CD1c-positive myeloid dendritic cell (primary cell): ENCODE measurements at regions not wholly inside any gene's neighbourhood (a gene's known extent, or its start where the extent isn't known, plus 50 kb on each side); places are given as distances from the start of the nearest gene placed in this dataset.
"Not testable (repeated sequence)": the region's sequence is repeated elsewhere in the genome, so short reads cannot be mapped to it uniquely, and the experiment has no call there.

Experiments
- DNase-seq: peaks from one replicate; pipeline ENCODE4 v3.0.0-alpha.2; 2016; ENCODE audit errors: extremely low spot score

DNA sequence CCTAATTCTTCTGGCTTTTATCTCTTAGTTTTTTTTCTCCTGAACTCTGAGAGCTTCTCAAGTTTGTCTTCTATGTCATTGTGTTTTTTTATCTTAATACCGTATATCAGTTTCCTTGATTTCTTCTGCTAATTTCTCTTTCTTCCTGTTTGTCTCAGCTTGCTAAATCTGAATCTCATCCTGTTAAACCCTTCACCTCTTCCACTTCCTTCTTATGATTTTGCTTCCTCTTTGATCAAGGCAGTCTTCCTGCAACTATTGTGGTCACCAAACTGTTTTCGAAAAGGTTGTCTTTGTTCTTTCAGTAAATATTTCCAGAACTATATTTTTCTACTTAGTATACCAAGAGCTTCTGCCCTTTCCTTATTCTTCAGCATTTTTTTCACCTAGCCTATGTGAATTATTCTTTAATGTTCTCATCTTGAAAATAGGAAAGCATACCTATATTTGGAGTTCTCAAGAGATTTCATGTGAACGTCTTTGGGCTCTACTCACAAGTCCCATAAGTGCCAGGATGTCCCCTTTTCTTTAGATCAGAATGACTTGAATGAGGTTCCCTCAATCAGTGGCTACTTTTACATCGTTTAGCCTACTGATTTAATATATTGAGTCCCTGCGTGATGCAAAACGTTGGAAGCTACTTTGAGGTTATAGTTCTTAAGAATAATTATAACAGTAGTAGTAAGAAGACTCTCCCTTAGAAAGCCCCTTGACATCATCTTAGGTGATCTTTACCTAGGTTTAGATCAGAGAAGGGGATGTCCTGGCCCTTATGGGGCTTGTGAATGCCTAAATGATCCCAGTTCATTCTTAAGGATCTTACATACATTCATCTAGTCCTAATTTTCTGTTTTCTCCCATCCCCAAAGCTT lies 415.4 kb upstream of the AUTS2 start:
- peak; percentile 2 for DNase-seq

DNA sequence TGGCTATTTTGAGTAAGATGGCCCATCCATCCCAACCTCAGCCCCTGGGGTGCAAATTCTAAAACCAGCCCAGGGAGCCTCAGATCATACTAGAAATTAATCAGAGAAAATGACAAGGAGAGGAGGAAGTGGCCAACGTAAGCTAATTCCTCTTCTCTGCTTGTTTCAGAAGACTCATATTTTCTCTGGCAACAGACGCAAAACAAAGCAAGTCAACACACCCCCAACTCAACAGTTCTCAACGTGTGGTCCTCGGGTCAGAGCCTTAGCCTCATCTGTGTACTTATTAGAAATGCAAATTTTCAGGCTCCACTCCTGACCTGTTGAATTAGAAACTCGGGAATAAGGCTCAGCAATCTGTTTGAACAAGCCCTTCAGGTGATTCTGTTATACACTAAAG lies 413.9 kb upstream of the AUTS2 start:
- DNase-seq = peak; percentile 5

DNA sequence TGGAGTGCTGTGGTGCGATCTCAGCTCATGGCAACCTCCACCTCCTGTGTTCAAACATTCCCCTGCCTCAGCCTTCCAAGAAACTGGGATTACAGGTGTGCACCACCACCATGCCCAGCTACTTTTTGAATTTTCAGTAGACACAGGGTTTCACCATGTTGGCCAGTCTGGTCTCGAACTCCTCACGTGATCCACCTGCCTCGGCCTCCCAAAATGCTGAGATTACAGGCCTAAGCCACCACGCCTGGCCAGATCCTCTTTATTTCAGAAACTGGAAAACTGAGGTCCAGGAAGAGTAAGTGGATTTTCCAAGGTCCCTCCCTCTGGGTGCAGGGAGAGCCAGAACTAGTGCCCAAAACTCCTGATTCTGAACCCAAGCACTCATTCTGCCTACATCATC lies 413.1 kb upstream of the AUTS2 start:
- no peak for DNase-seq

DNA sequence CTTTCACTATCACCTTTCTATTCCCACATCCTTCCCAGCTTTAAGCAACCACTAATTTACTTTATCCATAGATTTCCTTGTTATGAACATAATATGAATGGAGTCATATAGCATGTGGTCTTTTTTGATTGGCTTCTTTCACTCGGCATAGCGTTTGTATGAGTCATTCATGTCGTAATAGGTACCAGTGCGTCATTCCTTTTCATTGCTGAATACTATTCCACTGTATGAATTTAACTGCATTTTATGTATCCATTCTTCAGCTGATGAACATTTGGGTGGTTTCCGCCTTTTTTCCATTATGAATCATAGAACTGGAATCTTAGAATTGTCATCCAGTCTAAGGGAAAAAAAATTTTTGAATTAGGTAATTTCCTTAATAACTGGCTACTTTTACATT lies 411.3 kb upstream of the AUTS2 start:
- DNase-seq = no peak

DNA sequence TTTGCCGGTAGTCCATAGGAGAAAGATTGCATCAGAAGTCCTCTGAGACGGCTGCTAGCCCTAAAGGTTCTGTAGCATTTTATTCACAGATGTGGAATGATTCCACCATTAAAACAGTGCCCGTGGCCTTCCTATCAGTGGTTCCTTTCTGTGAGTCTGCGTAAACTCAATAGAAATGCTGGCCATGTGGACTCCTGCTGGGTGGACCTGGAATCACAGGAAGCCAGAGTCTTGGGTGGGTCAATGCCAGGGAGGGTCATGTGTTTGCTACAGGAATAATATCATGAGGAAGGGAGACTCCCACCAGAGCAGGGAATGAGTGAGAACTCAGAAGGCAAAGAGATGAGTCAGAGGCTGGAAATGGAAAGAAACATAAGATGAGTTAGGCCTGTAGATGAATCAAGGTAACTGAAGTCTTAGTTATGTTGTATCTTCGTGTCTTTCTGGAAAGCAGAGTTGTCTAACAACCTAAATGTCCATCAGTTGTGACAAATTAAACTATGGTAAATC lies 410.4 kb upstream of the AUTS2 start:
- no peak for DNase-seq

DNA sequence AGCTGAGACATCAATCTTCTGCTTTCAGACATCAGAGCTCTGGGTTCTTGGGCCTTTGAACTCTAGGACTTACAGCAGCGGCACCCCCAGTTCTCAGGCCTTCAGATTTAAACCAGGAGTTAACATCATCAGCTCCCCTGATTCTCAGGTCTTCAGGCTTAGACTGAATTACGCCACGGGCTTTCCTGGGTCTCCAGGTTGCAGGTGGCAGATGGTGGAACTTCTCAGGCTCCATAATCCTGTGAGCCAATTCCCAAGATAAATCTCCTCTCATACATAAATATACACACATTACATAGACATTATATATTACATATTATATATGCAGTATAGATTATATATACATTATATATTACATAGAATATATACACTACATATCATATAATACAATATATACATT lies 408.9 kb upstream of the AUTS2 start:
- no peak for DNase-seq

DNA sequence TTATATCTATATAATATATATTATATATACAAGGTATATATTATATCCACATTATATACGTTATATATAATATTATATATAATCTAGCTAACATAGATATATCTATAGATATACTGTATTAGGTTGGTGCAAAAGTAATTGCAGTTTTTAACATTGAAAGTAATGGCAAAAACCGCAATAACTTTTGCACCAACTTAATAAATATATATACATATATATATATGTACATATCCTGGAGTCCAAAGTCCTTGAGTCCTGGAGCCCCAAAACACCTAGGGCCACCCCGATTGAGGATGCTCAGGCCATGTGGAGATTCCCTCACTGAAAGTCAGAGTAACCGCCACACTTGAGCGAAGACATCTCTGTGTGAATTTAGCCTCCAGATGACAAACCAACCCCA lies 408.2 kb upstream of the AUTS2 start:
- no peak for DNase-seq

DNA sequence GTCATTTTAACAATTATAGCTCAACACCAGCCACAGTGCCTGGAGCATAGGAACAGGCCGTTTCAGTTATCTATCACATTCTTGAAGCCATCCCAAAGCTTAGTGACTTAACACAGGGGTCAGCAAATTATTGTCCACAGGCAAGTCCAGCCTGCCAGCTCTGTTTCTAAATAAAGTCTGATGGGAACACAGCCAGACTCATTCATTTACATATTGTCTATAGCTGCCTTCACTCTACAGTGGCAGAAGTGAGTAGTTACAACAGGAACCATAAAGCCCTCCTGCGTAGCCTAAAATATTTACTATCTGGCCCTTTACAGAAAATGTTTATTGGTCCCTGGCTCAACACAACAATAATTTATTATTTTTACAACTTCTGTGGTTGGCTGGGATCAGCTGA lies 407.5 kb upstream of the AUTS2 start:
- DNase-seq = no peak

DNA sequence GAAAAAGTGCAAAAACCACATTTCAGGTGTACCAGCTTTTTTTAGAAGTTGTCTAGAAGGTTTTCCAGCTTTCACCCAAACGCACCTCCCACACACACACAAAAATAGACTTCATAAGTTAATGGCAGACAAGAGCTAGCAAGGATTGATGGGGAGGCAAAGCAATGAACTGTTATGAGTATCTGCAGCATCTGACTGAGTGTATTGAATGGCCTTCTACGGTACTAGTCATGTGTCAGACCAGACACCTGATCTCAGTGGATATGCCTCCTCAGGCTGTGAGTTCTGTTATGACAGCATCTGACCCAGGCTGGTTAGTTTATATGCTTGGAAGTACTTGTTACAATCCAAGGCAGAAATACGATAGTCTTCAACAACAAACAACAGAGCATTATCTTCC lies 406.1 kb upstream of the AUTS2 start:
- DNase-seq = no peak

DNA sequence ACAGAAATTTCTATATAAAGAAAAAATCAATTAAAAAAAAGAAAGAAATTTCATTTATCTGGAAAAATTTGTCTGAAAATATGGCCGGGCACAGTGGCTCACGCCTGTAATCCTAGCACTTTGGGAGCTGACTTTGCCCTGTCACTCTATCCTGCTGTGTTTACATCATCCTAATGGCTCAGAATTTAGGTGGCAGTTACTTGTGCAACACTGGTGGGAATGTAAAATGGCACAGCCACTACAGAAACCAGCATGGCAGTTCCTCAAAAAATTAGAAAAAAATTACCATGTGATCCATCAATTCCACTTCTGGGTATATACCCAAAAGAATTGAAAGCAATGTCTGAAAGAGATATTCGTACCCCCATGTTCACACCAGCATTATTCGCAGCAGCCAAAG lies 405.2 kb upstream of the AUTS2 start:
- no peak for DNase-seq

DNA sequence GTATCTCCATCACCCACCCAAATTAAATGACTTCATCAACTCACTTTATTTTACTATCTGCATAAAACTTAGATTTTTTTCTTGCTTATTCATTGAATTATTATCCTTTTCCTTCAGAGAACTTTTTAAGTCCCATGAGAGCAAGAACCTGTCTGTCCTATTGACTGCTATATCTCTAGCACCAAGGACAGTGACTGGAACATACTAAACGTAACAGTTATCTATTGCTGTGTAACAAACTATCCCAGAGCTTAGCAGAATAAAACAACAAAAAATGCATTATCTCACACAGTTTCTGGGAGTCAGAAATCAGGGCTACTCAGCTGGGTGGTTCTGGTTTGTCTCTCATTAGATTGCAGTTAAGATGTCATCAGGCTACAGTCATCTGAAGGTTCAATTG lies 401.7 kb upstream of the AUTS2 start:
- DNase-seq = no peak

DNA sequence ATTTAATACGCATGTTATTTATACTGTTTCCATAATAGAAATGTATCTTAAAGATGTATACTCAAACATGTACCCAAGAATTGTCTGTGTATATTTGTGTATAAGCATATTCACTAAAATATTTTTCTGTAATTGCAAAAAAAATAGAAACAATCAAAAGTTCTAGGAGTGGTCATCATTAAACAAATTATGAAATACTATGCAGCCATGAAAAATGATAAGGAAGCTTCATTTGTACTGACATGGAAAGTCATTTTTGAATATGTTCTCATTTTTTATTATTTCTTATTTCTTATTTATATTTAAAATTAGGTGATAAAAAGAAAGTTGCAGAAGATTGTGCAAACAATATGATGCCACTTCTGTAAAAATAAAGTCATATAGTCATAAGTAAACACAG lies 400.0 kb upstream of the AUTS2 start:
- no peak for DNase-seq

DNA sequence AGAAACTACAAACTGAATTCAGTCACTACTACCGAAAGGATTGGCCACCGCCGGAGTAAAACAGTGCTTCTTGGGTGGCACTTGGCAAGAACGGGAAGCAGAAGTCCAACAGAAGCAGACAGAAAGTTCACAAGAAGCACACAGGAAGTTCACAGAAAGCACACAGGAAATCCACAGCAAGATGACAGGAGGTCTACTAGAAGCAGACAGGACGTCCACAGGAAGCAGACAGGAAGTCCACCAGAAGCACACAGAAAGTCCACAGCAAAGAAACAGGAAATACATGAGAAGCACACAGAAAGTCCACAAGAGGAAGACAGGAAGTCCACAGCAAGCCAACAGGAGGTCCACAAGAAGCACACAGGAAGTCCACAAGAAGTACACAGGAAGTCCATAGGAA lies 399.2 kb upstream of the AUTS2 start:
- no peak for DNase-seq

DNA sequence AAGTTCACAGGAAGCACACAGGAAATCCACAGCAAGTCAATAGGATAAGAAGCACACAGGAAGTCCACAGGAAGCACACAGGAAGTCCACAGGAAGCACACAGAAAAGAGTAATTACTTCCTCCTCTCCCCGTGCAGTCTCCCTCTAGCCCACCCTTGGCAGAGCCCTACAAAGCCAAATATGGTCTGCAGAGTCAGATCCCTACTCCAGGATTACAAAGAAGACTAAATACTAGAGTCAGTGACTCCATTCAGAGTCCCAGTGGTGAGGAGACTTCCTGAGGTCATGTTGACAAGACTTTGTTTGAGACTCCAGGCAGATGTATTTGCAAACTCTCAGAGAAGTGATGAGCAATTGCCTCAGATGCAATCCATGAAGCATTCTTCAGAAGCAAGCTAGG lies 398.6 kb upstream of the AUTS2 start:
- DNase-seq = no peak

DNA sequence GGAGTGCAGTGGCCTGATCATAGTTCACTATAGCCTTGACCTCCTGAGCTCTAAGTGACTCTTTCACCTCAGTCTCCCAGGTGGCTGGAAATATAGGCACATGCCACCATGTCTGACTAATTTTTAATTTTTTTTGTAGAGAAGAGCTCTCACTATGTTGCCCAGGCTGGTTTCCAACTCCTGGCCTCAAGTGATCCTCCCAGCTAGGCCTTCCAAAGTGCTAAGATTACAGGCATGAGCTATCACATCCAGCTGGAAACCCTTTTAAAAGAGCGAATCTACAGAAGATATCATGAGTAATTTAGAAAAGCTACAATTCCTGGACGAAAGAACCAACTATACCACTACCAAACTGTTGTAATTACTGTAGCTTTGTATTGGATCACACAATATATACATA lies 394.4 kb upstream of the AUTS2 start:
- DNase-seq = no peak

DNA sequence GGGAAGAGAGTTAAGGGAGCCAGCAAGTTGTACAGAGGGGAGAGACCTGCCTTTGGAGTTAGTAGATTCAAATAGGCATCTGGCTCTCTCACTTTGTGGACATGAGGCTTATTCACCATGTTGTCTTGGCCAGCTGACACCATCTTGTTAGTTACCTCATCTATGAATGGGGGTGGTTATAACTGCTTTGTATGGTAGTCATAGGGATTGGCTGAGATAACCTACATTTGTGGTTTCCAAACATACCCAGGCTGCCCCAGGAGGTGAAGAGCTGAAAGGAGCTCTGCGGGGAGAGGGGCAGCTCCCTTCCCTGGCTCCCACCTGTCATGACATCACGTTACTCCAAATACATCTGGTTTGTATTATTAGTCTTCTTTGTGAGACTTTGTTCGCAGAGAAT lies 393.3 kb upstream of the AUTS2 start:
- DNase-seq = no peak

DNA sequence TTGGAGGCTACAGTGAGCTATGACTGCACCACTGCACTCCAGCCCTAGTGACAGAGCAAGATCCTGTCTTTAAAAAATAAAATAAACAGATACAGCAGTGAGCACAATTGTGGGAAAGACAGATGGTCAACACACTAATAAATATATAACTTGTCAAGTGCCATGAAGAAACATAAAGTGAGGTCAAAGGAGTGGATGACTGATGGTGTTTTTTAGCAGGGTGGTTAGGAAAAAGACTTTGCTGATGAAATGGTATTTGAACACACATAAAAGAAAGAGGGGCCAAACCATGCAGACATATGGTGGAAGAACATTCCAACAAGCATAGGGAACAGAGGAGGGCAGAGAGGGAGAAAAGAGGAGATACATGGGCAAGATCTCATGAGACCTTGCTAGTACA lies 392.7 kb upstream of the AUTS2 start:
- DNase-seq = no peak

DNA sequence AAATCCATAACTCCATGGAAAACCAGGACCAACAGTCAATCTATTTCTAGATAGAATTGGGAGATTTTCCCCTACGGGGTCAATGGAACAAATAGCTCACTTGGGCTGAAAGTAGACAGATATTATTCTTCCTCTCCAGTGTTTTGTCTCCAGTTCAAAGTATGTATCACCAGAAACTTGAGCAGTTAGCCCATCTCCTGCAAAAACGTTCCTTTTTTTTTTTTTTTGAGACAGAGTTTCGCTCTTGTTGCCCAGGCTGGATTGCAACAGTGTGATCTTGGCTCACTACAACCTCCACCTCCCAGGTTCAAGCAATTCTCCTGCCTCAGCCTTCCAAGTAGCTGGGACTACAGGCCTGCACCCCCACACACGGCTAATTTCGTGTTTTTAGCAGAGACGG lies 390.0 kb upstream of the AUTS2 start:
- DNase-seq = no peak

DNA sequence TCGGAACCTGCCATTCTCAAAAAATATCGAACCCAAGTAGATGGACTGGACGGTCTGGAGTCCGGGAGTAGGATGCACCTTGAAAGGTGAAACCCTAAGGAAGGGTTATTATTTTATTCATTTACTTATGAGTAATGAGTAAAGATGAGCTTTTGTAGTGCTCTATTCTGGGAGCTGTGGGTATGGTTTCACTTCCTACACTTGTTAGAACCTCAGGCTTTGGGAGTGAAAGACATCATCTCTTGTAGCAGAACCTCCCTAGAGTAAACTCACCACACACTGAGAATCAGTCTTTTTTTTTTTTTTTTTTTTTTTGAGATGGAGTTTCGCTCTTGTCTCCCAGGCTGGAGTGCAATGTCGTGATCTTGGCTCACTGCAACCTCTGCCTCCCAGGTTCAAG lies 389.4 kb upstream of the AUTS2 start:
- DNase-seq = peak; percentile 7

DNA sequence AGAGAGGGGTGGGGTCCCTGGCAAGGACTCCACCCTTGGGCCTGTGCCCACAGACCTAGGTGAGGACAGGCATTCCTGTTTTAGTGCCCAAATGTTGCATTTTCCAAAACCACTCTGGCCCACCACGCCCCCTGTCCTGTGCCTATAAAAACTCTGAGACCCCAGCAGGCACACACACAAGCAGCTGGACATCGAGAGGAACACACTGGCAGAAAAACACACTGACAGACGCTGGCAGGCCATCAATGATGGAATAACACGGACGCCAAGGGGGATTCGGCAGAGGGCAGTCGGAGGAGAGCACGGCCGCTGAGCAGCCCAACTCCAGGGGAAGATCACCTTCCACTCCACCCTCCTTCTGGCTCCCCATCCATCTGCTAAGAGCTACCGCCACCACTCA lies 386.9 kb upstream of the AUTS2 start:
- DNase-seq = no peak

DNA sequence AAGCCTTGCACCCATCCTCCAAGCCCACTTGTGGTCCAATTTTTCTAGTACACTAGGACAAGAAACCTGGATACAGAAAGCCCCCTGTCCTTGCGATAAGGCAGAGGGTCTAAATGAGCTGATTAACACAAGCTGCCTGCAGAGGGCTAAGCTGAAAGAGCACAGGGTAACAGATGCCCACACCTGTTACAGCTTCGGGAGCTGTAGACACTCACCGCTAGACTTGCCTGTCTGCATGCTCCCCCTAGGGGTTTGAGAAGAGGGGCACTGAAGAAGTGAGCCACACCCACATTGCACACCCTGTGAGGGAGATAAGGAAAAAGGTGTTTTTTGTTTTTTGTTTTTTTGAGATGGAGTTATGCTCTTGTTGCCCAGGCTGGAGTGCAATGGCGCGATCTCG lies 386.5 kb upstream of the AUTS2 start:
- no peak for DNase-seq

DNA sequence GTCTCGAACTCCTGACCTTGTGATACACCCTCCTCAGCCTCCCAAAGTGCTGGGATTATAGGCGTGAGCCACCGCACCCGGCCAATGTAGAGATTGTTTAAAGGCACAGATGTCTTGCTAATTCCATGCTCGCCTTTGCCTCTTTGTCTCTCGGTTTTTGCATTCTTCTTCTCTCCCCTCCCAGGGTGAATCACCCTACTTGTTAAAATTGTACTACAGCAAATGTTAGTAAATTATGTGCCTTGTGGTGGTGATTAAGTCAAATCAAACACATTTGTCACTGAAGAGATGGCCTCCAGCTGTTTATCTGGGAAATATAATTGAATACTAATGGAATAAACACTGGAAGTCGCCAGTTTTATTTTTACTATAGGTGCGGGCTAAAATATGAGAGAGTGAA lies 384.4 kb upstream of the AUTS2 start:
- no peak for DNase-seq

DNA sequence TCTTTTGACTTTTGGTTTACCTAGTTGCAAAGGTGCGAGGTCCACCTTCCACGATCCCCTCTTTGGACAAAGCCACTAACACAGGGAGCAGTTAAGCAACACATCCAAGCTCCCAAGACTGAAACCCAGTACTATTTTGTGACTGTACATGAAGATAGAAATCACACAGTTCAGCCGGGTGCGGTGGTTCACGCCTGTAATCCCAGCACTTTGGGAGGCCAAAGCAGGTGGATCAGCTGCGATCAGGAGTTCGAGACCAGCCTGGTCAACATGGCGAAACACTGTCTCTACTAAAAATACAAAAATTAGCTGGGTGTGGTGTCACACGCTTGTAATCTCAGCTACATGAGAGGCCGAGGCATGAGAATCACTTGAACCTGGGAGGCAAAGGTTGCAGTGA lies 382.8 kb upstream of the AUTS2 start:
- DNase-seq = not testable (repeated sequence)
